ENCODE measurements at regions not wholly inside any gene's neighbourhood (a gene's known extent, or its start where the extent isn't known, plus 50 kb on each side); places are given as distances from the start of the nearest gene placed in this dataset.

DNA sequence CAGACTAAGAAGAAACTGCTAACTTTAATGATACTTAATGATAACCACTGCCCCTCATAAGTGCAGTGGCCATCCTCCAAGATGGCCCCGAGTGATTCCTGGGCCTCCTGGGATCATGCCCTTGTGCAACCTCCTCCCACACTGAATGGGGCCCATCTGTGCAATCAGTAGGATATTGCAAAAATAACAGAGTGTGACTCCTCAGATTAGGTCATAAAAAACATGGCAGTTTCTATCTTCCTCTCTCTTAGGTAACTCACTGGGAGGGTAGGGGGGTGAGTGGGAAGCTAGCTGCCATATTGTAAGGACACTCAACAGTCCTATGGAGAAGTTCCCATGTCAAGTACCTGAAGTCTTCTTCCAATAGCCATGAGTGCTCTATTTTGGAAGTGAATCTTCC lies 173.0 kb downstream of the SHQ1 start:
- Histone ChIP-seq H3K4me1 (ENCODE audit: control insufficient read depth, insufficient read depth, low read length) (no peaks in the 10 kb centered on the region), H3K9ac (ENCODE audit: low read depth, low read length) (no peak overlapping the region), H3K27me3 (ENCODE audit: control insufficient read depth, insufficient read depth, low read length) (no peaks in the 10 kb centered on the region), H3K36me3 (ENCODE audit: control insufficient read depth, insufficient read depth, low read length) (no peaks in the 10 kb centered on the region), H3K9me3 (ENCODE audit: control insufficient read depth, insufficient read depth, low read length) (no peaks in the 10 kb centered on the region), H3K4me3 (ENCODE audit: low read depth, low read length) (no peak overlapping the region)

DNA sequence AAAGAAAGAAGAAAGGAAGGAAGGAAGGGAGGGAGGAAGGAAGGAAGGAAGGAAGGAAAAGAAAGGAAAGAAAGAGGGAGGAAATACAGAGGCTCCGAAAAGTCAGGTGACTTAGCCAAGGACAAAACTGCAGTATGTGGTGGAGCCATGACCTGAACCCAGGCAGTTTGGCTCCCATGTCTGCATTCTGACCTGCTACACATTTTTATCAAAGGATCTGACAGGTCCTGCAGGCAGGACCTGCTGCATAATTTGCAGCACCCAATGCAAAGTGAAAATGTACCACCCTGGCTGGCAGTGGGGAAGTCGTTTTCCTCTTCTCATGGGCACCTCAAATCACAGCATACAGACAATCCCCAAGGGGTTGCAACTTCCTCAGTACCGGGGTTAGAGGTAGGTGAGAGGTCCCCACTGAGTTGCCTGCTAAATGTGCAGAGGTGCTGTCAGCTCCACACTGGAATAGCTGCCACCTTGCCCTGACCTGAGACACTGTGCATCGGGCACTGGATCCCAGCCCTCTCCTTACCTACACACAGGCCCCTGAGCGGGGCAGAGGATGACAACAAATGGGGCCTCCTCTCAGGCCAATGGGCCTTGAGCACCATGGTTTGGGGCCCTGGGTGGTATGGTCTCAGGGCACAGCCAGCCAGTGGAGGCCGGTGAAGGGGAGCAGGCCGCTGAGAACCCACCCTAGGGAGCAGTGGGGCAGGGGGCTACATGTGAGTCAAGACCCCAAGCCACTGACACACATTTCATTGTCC lies 175.1 kb downstream of the SHQ1 start:
- H3K4me1 ChIP-seq (ENCODE audit: control insufficient read depth, insufficient read depth, low read length) = no peaks in the 10 kb centered on the region
- H3K27me3 ChIP-seq (ENCODE audit: control insufficient read depth, insufficient read depth, low read length) = no peaks in the 10 kb centered on the region
- no peaks in the 10 kb centered on the region for H3K9me3 ChIP-seq (ENCODE audit: control insufficient read depth, insufficient read depth, low read length)
- no peaks in the 10 kb centered on the region for H3K36me3 ChIP-seq (ENCODE audit: control insufficient read depth, insufficient read depth, low read length)
- no peak overlapping the region for H3K9ac ChIP-seq (ENCODE audit: low read depth, low read length)
- no peak overlapping the region for H3K4me3 ChIP-seq (ENCODE audit: low read depth, low read length)

GRCh38 chr3:72669224-72669623 lies 179.0 kb downstream of the SHQ1 start:
- H3K36me3 ChIP-seq (ENCODE audit: control insufficient read depth, insufficient read depth, low read length) = no peaks in the 10 kb centered on the region
- no peaks in the 10 kb centered on the region for H3K27me3 ChIP-seq (ENCODE audit: control insufficient read depth, insufficient read depth, low read length)
- no peak overlapping the region for H3K9ac ChIP-seq (ENCODE audit: low read depth, low read length)
- H3K4me3 ChIP-seq (ENCODE audit: low read depth, low read length) = no peak overlapping the region
- H3K9me3 ChIP-seq (ENCODE audit: control insufficient read depth, insufficient read depth, low read length) = no peaks in the 10 kb centered on the region
- H3K4me1 ChIP-seq (ENCODE audit: control insufficient read depth, insufficient read depth, low read length) = peaks cover 2% of the 10 kb centered on the region

DNA sequence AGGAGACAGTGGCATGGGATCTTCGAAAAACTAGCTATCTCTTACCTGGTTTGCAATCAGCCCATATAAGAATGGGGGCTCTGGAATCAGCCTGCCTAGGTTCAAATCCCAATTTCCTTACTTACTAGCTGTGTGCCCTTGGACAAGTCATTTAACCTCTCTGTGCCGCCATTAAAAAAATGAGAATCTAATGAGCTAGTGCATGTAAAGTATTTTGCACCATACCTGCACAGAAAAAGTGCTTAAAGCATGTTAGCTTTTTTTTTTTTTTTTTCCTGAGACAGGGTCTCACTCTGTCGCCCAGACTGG lies 181.8 kb downstream of the SHQ1 start:
- peaks cover 2% of the 10 kb centered on the region for H3K4me1 ChIP-seq (ENCODE audit: control insufficient read depth, insufficient read depth, low read length)
- no peaks in the 10 kb centered on the region for H3K9me3 ChIP-seq (ENCODE audit: control insufficient read depth, insufficient read depth, low read length)
- no peaks in the 10 kb centered on the region for H3K36me3 ChIP-seq (ENCODE audit: control insufficient read depth, insufficient read depth, low read length)
- H3K4me3 ChIP-seq (ENCODE audit: low read depth, low read length) = no peak overlapping the region
- H3K9ac ChIP-seq (ENCODE audit: low read depth, low read length) = no peak overlapping the region
- H3K27me3 ChIP-seq (ENCODE audit: control insufficient read depth, insufficient read depth, low read length) = no peaks in the 10 kb centered on the region

DNA sequence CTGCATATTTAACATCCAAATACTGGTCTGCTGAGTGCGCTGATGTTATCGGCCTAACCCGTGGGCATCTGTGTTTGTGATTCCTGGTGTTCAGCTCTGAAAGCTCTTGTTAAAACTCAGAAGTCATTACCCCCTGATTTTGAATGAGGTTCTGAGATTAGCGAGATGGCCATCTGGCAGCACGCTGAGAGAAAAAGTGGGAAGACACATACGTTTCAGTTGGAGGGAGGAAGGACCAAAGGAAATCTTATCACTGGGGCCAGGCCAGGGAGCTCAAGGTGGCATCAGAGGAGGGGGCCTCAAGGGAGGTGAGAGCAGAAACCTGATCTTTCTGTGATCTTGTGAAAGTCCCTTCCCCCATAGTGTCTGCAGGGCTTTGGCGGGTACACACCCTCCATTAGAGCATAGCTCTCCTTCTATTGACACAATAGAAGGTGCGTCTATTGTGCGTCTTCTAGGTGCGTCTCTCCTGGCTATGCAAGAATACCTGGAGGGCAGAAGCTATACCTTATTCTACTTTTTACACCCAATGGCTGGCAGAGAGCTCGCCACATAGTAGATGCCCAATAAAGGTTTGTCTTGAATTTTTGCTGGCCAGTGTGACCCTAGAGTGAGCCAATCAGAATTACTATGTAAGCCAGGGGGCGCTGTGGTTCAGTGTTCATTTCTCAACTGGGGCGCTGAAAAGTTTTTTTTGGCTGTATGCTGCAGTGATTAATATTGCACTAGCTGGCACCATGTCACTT lies 182.4 kb downstream of the SHQ1 start:
- peaks cover 2% of the 10 kb centered on the region for H3K4me1 ChIP-seq (ENCODE audit: control insufficient read depth, insufficient read depth, low read length)
- no peak overlapping the region for H3K9ac ChIP-seq (ENCODE audit: low read depth, low read length)

DNA sequence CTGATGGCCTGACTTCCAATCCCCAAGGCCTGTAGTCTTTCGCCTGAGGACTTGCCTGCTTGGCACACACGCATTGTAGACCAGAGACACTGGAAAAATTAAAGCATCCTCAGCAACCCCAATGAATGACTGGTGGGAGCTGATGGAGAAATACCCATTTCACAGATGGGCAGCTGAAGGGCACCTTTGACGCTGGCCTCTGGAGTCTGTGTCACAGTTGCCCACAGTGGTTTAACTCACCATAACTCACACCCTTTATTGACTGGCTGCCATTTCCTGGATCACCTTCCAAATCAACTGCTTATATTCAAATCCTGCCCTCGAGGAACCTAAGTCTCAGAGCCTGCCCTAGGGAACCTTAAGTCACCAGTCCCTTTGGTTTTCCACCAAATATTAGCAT lies 183.1 kb downstream of the SHQ1 start:
- no peaks in the 10 kb centered on the region for H3K9me3 ChIP-seq (ENCODE audit: control insufficient read depth, insufficient read depth, low read length)
- H3K4me3 ChIP-seq (ENCODE audit: low read depth, low read length) = no peak overlapping the region
- H3K27me3 ChIP-seq (ENCODE audit: control insufficient read depth, insufficient read depth, low read length) = no peaks in the 10 kb centered on the region
- no peaks in the 10 kb centered on the region for H3K36me3 ChIP-seq (ENCODE audit: control insufficient read depth, insufficient read depth, low read length)
- H3K4me1 ChIP-seq (ENCODE audit: control insufficient read depth, insufficient read depth, low read length) = peaks cover 2% of the 10 kb centered on the region
- no peak overlapping the region for H3K9ac ChIP-seq (ENCODE audit: low read depth, low read length)

More for the DNA sequence above, 182.4 kb downstream of the SHQ1 start:
- H3K27me3 ChIP-seq (ENCODE audit: control insufficient read depth, insufficient read depth, low read length) = no peaks in the 10 kb centered on the region
- H3K4me3 ChIP-seq (ENCODE audit: low read depth, low read length) = no peak overlapping the region
- no peaks in the 10 kb centered on the region for H3K9me3 ChIP-seq (ENCODE audit: control insufficient read depth, insufficient read depth, low read length)
- no peaks in the 10 kb centered on the region for H3K36me3 ChIP-seq (ENCODE audit: control insufficient read depth, insufficient read depth, low read length)

DNA sequence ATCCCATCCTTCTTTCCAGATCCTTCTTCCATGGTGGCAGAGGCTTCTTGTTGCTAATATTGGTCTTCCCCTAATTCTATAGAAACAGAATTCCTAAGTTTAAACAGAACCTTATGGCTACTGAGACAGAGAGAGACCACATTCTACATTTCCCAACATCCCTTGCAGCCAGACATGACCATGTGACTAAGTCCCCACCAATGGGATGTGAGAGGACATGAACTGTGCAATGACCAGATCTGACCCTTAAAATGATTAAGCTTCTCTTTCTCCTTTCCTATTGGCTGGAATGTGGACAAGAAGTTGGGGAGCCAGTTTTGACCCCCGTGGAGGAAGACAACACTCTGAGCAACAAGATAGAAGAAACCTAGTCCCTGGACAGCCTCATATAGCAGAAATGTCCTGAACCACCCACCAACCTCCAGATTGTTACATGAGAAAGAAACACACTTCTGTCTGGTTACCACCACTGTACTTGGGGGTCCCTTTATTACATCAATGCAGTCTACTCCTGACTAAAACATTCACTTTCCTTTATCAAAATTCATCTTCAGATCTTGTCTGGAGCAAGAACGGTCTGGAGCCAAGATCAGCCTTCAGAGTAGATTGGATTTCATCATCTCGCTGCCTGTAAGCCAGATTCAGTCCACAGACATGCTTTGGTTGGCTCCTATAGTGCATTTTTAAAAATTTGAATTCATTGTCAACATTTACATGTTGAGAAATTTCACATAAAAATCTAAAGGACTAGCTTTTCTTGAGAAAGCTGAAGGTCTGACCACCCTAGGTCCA lies 183.9 kb downstream of the SHQ1 start:
- Histone ChIP-seq H3K36me3 (ENCODE audit: control insufficient read depth, insufficient read depth, low read length) (no peaks in the 10 kb centered on the region), H3K9ac (ENCODE audit: low read depth, low read length) (no peak overlapping the region), H3K4me1 (ENCODE audit: control insufficient read depth, insufficient read depth, low read length) (peaks cover 2% of the 10 kb centered on the region), H3K27me3 (ENCODE audit: control insufficient read depth, insufficient read depth, low read length) (no peaks in the 10 kb centered on the region), H3K9me3 (ENCODE audit: control insufficient read depth, insufficient read depth, low read length) (no peaks in the 10 kb centered on the region), H3K4me3 (ENCODE audit: low read depth, low read length) (no peak overlapping the region)

DNA sequence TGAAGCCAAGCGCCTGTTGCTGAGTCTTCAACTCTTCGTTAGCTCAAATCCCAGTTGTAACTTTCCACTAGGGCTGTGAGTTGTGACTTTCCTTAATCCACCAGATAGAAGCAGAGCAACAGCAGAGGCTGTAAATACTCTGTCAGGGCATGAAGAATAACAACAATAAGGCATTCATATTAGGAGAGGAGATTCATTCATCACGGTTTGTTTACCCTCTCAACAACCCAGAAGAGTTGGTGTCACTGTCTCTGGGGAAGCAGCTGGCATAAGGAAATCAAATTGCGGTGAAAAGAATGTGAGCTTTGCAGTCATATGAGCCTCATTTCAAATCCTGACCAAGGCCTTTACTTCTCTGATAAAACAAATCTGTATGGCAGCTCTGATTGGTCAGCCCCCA lies 184.8 kb downstream of the SHQ1 start:
- H3K9me3 ChIP-seq (ENCODE audit: control insufficient read depth, insufficient read depth, low read length) = no peaks in the 10 kb centered on the region
- H3K27me3 ChIP-seq (ENCODE audit: control insufficient read depth, insufficient read depth, low read length) = no peaks in the 10 kb centered on the region
- no peaks in the 10 kb centered on the region for H3K36me3 ChIP-seq (ENCODE audit: control insufficient read depth, insufficient read depth, low read length)
- H3K9ac ChIP-seq (ENCODE audit: low read depth, low read length) = no peak overlapping the region
- H3K4me3 ChIP-seq (ENCODE audit: low read depth, low read length) = no peak overlapping the region
- H3K4me1 ChIP-seq (ENCODE audit: control insufficient read depth, insufficient read depth, low read length) = peaks cover 2% of the 10 kb centered on the region

GRCh38 chr3:72661115-72661457 lies 187.2 kb downstream of the SHQ1 start:
- Histone ChIP-seq H3K4me1 (ENCODE audit: control insufficient read depth, insufficient read depth, low read length) (peaks cover 2% of the 10 kb centered on the region), H3K36me3 (ENCODE audit: control insufficient read depth, insufficient read depth, low read length) (no peaks in the 10 kb centered on the region), H3K9ac (ENCODE audit: low read depth, low read length) (no peak overlapping the region), H3K9me3 (ENCODE audit: control insufficient read depth, insufficient read depth, low read length) (no peaks in the 10 kb centered on the region), H3K4me3 (ENCODE audit: low read depth, low read length) (no peak overlapping the region), H3K27me3 (ENCODE audit: control insufficient read depth, insufficient read depth, low read length) (no peaks in the 10 kb centered on the region)

DNA sequence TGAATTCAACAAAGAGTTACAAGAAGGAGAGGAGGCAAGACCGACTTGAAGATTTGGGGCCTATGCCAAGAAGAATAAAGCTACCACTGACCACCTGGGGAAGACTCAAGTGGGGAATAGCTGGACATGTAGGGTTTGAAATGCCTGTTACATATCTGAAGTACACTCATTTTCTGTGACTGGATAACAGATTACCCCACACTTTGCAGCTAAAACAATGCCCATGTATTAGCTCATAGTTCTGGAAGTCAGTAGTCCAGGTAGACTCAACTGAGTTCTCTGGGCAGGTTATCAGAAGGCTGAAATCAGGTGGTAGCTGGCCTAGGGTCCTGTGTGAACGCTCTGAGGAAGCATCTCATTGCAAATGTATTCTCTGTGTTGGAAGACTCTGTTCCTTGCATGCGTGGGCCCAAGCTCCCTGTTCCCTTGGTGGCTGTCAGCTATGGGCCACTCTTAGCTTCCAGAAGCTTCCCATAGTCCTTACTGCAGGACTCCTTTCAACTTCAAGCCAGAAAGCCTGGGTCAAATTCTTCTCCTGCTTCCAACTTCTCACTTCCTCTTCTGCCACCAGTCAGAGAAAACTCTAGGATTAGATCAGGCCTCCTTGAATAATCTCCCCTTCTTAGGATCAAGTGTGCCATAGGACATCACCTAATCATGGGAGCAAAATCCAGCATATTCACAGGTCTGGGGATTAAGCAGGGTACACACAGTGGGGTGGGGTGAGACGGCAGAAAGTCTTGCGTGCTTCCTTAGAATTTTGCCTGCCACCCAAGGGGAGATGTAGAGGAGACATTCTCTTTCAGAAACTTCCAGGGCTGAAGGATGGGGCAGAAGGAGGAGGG lies 187.8 kb downstream of the SHQ1 start:
- no peak overlapping the region for H3K9ac ChIP-seq (ENCODE audit: low read depth, low read length)
- no peaks in the 10 kb centered on the region for H3K9me3 ChIP-seq (ENCODE audit: control insufficient read depth, insufficient read depth, low read length)
- no peak overlapping the region for H3K4me3 ChIP-seq (ENCODE audit: low read depth, low read length)
- no peaks in the 10 kb centered on the region for H3K4me1 ChIP-seq (ENCODE audit: control insufficient read depth, insufficient read depth, low read length)
- no peaks in the 10 kb centered on the region for H3K36me3 ChIP-seq (ENCODE audit: control insufficient read depth, insufficient read depth, low read length)
- no peaks in the 10 kb centered on the region for H3K27me3 ChIP-seq (ENCODE audit: control insufficient read depth, insufficient read depth, low read length)

DNA sequence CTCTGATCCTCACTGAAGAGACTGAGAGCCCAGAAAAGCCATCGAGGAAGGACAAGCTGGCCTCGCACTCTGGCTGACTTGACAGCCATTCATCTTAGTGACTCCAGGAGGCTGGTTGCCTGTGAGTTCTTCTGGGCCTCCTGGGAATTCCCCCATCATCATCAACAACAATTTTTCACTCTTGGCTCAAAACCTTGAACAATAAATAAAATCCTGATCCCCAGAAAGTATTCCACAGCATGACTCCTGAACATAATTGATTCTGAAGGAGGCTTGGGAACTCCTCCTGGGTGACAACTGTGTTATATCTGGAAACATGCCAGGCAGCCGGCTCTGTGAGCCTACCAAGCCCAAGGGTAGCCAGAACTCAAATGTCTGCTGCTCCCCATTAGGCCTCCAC lies 188.6 kb downstream of the SHQ1 start:
- Histone ChIP-seq H3K4me3 (ENCODE audit: low read depth, low read length) (no peak overlapping the region), H3K36me3 (ENCODE audit: control insufficient read depth, insufficient read depth, low read length) (no peaks in the 10 kb centered on the region), H3K27me3 (ENCODE audit: control insufficient read depth, insufficient read depth, low read length) (no peaks in the 10 kb centered on the region), H3K9ac (ENCODE audit: low read depth, low read length) (no peak overlapping the region), H3K9me3 (ENCODE audit: control insufficient read depth, insufficient read depth, low read length) (no peaks in the 10 kb centered on the region), H3K4me1 (ENCODE audit: control insufficient read depth, insufficient read depth, low read length) (no peaks in the 10 kb centered on the region)
